A673 (cell line): ENCODE measurements at regions not wholly inside any gene's neighbourhood (a gene's known extent, or its start where the extent isn't known, plus 50 kb on each side); places are given as distances from the start of the nearest gene placed in this dataset.

Experiments
- BruUV-seq: library from RNA; stranded (reverse); fragments of 400-500 nt; replicated peaks from 2 replicates; lab custom pipeline; 2021; lab: Mats Ljungman, UMichigan
- CTCF ChIA-PET: fragments of 300-600 bp; sonication (Branson Sonifier 250); formaldehyde crosslinking; loops from one replicate; lab custom pipeline; 2022; ENCODE audit warnings: antibody characterized with exemption; lab: Charles Lee
- POLR2A ChIA-PET: fragments of 300-600 bp; sonication (Branson Sonifier 250); formaldehyde crosslinking; loops from one replicate; lab custom pipeline; 2022; ENCODE audit warnings: antibody characterized with exemption; ENCODE audit not compliant: low non-redundant PET; lab: Charles Lee
- DNase-seq: peaks from one replicate; pipeline ENCODE4 v3.0.0-alpha.2; 2015; ENCODE audit warnings: low spot score
- H3K27ac ChIP-seq: fragments of 200-600 bp; sonication (generic); 2 replicates; pipeline ENCODE4 v1.5.1; 2016; ENCODE audit warnings: mixed run types, low read depth, mild to moderate bottlenecking, mixed read lengths, antibody characterized with exemption, low read length; ENCODE audit not compliant: poor library complexity, severe bottlenecking
- H3K27me3 ChIP-seq: fragments of 200-600 bp; sonication (generic); replicated peaks from 2 replicates; pipeline ENCODE4 v1.6.1; 2017; ENCODE audit warnings: mixed run types, low read depth, mild to moderate bottlenecking, mixed read lengths, antibody characterized with exemption, low read length; ENCODE audit not compliant: insufficient read depth, poor library complexity
- H3K36me3 ChIP-seq: fragments of 200-600 bp; sonication (generic); 2 replicates; pipeline ENCODE4 v1.6.1; 2016; ENCODE audit warnings: mixed run types, mild to moderate bottlenecking, mixed read lengths, antibody characterized with exemption, low read length; ENCODE audit not compliant: insufficient read depth, poor library complexity, severe bottlenecking
- H3K4me1 ChIP-seq: fragments of 200-600 bp; sonication (generic); 2 replicates; pipeline ENCODE4 v1.6.1; 2017; ENCODE audit warnings: mixed run types, mild to moderate bottlenecking, mixed read lengths, antibody characterized with exemption, low read length; ENCODE audit not compliant: insufficient read depth, poor library complexity, severe bottlenecking
- H3K4me3 ChIP-seq: fragments of 200-600 bp; sonication (generic); 2 replicates; pipeline ENCODE4 v1.5.1; 2016; ENCODE audit warnings: low read depth, mixed run types, mild to moderate bottlenecking, mixed read lengths, low read length; ENCODE audit not compliant: poor library complexity, severe bottlenecking
- H3K9me3 ChIP-seq: fragments of 200-600 bp; sonication (generic); 2 replicates; pipeline ENCODE4 v1.6.1; 2016; ENCODE audit warnings: mixed run types, low read depth, mild to moderate bottlenecking, mixed read lengths, antibody characterized with exemption, low read length; ENCODE audit not compliant: poor library complexity, severe bottlenecking
- CTCF ChIP-seq: fragments of 300-800, 200-600 bp; sonication (generic); conservative IDR thresholded peaks from 2 replicates; pipeline ENCODE4 v1.5.1; 2017; ENCODE audit warnings: low read depth, mild to moderate bottlenecking, antibody characterized with exemption, low read length, moderate library complexity, mixed read lengths
- EZH2 ChIP-seq: fragments of 200-600 bp; sonication (generic); IDR thresholded peaks from 2 replicates; pipeline ENCODE4 v1.6.1; 2017; ENCODE audit warnings: borderline replicate concordance, low read depth, mild to moderate bottlenecking, mixed read lengths, antibody characterized with exemption, low read length; ENCODE audit not compliant: poor library complexity, severe bottlenecking
- intact Hi-C: fragments of 100-400 bp; cut with micrococcal nuclease; formaldehyde crosslinking; loops from one replicate; pipeline ENCODE4 v1.10.0; 2022; ENCODE audit not compliant: unreplicated experiment

DNA sequence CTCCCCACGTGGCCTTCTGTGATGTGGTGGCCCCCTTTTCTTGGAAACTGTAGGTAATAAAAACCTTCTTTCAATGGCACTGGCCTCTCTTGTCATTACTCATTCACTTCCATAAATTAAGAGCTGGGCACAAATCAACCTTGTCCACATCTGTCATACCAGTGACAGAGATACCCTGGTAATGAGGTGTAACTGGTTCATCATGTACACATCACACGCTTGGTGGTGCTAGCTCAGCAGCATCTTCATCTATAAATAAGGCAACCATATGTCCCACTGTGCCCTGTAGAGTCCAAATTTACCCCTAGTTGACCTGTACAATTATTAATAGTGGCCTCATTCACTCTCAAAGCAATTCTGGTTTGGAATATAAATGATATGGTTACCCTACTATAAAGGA, 245.6 kb downstream of the HIVEP2 start:
- TF ChIP-seq CTCF (no peak), EZH2 (no peak)
- BruUV-seq = no TSS peak
- Histone ChIP-seq H3K27me3 (no peaks in the 10 kb centered on the region), H3K9me3 (no peaks in the 10 kb centered on the region), H3K36me3 (no peaks in the 10 kb centered on the region), H3K4me1 (no peaks in the 10 kb centered on the region), H3K4me3 (no peak overlapping the region), H3K27ac (no peak overlapping the region)
- ChIA-PET CTCF (no interaction called here), POLR2A (no interaction called here)
- no peak for DNase-seq
- intact Hi-C loops = loop anchor here (10.0 kb wide), 3 partner anchors 225 to 835 kb away; partner anchors contain the start of gene HIVEP2

- H3K27ac ChIP-seq = no peak overlapping the region
- CTCF ChIA-PET = no interaction called here
Measured at GRCh38 chr6:142700032-142700431, 244.9 kb downstream of the HIVEP2 start.

DNA sequence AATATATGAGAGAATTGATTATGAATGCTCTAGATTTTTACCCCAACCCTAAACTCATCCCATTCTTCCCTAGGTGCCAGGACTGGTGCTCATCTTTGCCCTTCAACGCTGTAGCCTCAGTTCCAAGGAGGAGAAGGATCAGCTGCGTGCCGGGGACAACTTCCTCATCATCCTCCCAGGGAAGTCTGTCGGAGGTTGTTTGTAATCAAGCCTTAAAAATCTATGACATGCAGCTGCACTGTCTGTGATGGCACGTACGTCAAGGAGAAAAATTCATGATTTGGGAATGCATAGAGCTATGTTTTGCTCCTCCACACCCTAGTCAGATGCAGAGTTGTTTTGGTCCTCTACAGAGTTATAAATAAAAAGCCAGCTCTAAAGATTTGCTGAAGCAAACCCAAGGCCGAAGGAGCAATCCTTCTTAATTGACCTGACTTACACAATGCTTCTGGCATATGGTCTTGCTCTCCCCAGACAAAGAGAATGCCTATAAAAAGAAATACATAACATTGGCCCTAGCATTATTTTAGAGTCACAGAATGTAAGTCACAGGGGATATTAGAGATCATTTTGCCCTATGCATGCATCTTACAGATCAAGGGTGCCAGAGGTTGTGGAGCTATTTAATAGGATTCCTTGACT, 244.2 kb downstream of the HIVEP2 start:
- TF ChIP-seq CTCF (no peak), EZH2 (no peak)
- POLR2A ChIA-PET = no interaction called here
- H3K9me3 ChIP-seq = no peaks in the 10 kb centered on the region
- H3K27ac ChIP-seq = no peak overlapping the region
- no peaks in the 10 kb centered on the region for H3K4me1 ChIP-seq
- BruUV-seq = no TSS peak
- intact Hi-C loops = no loop called here
- CTCF ChIA-PET = no interaction called here
- no peak for DNase-seq
- no peaks in the 10 kb centered on the region for H3K27me3 ChIP-seq
- no peaks in the 10 kb centered on the region for H3K36me3 ChIP-seq
- H3K4me3 ChIP-seq = no peak overlapping the region

More at GRCh38 chr6:142700032-142700431, 244.9 kb downstream of the HIVEP2 start:
- Histone ChIP-seq H3K9me3 (no peaks in the 10 kb centered on the region), H3K4me1 (no peaks in the 10 kb centered on the region), H3K36me3 (no peaks in the 10 kb centered on the region), H3K27me3 (no peaks in the 10 kb centered on the region), H3K4me3 (no peak overlapping the region)
- BruUV-seq = no TSS peak
- DNase-seq = no peak
- POLR2A ChIA-PET = no interaction called here
- TF ChIP-seq EZH2 = no peak
- TF ChIP-seq CTCF = no peak
- intact Hi-C loops = no loop called here
